D341Med (cell line): ENCODE measurements at regions not wholly inside any gene's neighbourhood (a gene's known extent, or its start where the extent isn't known, plus 50 kb on each side); places are given as distances from the start of the nearest gene placed in this dataset.

Experiments
- DNase-seq: peaks from one replicate; pipeline ENCODE4 v3.0.0; 2012; ENCODE audit warnings: low spot score

DNA sequence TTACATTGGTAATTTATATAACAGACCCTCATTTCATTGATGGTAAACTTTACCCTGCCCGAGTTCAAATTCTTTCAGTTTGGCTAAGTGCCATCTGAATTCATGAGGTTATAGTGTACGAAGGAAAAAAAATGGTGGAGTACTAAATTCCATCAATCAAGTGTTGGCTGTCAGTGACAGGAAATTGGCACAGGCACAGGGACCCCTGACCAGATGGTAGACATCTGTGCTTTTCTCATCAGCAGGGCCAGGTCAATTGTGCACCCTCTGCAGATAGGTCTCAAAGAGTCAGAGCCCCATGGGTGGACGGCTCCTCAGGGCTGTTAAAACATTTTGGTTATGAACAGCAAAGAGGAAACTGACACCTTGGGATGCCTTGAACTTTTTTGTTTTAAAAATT is 439.2 kb downstream of the SETBP1 start:
- DNase-seq: no peak

DNA sequence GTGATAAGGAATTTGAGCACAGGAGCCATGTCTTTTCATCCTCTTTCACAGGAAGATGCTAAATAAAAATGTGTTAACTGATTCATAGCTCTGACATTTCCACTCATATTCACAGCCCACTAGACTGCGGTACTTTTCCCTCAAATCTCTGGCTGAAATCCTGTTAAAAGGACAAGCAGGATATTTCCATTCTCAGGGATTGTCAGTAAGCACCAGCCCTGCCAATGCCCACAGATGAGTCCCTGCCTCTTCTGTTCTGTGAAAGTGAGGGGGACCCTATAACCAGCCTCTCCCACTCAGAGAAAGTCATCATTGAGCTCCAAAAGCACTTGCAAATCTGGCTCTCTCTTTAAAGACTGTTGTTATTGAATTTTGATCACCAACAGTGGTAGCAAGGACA is 440.5 kb downstream of the SETBP1 start:
- DNase-seq: no peak

DNA sequence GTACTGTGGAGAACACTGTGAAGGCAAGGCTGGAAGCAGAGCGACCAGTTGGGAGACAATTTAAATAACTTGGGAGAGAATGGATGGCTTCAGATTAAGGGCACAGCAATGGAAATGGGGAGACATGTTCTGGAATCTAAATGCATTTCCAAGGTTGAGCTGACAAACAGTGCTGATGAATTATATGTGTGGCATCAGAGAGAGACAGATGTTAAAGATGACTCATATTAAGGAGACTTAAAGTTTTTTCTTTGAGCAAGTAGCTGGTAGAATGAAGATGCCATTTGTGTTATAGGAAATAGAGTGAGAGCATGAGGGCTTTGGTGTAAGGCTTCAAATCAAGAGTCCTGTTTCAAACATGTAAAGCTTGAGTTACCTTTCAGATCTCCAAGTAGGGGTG is 441.8 kb downstream of the SETBP1 start:
- DNase-seq: no peak

DNA sequence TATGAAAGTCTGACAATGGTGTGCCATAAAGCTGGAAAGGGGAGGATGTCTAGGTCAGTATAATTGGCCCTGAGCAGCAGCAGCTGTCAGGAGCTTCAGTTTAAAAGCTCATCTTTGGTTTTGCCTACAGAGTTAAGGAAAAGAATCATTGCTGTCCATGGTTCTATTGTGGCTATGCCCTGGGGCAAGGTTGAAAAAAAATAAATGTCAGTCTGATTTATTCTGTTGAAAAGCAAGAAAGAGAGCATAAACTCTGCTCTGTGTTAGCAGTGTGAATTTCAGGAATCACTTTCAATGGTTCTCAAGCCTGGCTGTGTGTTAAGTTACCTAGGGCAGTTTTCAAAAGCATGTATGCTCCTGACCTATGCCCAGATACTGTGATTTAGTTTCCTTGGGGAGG is 446.7 kb downstream of the SETBP1 start:
- no peak for DNase-seq

DNA sequence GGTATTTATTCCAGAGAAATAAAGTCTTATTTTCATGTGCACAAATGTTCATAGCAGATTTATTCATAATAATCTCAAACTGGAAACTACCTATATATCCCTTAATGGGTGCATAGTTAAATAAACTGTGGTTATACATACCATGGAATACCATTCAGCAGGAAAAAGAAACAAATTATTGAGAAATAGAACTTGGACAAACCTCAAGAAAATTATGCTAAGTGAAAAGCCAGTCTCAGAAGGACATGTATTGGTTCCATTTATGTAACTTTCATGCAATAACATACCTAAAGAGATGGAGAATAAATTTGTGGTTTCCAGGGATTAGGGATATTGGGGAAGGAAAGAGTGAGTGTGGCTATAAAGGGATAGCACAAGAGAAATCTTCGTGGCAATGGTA is 452.6 kb downstream of the SETBP1 start:
- no peak for DNase-seq

DNA sequence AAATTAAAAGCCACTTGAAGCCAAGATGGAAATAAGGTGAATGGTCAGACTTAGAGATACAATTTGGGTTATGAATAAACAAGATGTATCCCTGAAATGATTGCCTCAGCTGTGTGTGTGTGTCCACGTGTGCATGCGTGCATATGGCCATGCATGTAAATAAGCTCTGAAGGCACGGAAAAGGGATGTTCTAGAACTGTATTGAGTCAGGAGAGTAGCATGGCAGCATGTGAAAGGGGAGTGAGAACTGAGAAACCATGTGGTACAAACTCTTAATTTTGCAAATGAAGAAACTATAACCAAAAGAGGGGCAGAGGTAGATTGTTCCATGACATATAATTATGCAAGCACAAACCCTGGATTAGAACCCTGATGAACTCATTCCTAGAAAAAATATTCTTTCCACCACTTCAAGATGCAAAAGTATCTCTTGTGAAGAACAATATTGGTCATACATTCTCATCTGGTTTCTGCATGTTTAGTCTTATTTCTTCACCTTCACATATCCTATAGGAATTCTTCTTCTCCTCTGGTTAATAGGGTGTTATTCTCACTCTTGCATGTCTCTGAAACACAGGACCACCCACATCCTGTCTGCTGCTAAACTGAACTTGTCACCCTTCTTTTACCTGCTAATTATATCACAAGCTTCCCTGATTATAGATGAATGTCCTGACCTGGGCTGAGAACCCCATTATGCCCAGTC is 455.8 kb downstream of the SETBP1 start:
- DNase-seq: no peak

DNA sequence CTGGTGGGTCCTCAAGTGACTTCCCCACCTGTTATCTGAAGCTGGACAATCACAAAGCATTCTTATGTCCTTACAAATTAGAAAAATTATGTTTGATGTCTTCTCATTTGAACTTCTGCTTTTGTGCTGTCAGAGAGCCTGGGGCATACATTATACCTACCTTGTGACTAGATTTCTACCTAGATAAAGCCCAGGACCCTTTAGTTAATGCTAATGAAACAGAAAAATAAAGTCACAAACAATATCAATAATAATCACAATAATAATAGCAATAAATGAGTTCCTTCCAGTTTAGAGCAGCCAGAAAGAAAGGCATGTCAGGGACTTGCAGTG is 456.4 kb downstream of the SETBP1 start:
- DNase-seq: no peak

DNA sequence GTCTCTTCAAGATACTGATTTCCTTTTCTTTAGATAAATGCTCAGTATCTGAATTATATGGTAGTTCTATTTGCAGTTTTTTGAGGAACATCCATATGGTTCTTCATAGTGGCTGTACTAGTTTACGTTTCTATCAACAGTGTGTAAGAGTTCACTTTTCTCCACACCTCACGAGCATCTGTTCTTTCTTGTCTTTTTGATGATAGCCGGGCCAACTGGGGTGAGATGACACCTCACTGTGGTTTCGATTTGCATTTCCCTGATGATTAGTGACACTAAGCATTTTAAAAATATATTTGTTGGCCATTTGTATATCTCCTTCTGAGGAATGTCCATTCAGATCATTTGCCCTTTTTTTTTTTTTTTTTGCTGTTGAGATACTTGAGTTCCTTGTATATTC is 458.8 kb downstream of the SETBP1 start:
- no peak for DNase-seq

DNA sequence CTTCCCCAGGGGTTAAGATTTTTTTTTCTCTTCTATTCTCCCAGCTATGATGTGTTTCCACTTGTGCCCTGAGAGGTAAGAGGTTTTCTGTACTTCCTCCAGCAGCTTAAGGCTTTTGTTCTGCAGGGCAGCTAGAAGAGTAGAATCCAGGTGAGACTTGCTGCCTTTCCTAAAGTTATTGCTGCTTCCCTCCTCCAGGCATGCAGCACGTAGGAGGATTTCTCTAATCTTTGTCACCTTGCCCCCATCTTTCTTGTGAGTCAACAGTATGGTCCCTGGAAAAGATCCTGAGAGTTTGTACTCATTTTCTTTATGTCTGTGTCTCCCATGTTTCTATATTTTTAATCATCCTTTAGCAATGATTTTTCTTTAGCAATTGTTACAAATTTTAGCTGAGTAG is 462.2 kb downstream of the SETBP1 start:
- DNase-seq: no peak

DNA sequence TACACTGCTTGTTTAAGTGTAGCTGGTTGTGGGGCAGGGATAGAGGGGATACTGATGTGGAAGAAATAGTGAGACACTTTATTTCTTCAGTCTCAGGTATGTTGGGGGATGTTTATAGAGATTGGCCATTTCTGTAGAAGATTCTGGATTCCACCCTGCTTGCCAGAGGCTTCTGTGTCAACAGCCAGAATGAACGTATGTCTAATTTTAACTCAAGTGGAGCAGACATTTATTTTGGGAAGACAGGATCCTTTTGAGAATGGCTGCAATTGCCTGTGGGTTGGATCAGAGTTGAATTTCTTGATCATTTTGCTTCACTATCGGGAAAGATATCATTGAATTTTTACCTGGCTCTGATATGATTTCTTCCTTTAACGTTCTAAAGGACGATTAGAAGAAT is 465.6 kb upstream of the SLC14A2 start:
- DNase-seq: no peak

DNA sequence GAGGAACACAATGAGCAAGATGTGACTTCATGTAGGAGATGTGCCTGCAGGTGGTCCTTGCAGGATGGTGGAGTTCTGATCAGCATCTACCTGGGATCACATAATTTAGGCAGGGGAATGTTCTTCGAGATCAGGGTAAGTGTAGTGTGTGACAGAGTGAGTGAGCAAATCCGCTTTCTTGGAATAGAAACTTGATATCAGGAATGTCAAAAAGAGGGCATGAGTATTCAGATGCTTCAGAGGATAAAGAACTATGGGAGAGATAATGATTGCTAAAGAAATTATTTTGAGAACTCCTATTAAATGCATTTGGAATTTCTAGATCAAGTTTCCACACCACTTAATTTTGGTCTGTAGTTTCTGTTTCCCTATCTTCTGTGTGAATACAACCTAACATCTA is 463.6 kb upstream of the SLC14A2 start:
- no peak for DNase-seq

DNA sequence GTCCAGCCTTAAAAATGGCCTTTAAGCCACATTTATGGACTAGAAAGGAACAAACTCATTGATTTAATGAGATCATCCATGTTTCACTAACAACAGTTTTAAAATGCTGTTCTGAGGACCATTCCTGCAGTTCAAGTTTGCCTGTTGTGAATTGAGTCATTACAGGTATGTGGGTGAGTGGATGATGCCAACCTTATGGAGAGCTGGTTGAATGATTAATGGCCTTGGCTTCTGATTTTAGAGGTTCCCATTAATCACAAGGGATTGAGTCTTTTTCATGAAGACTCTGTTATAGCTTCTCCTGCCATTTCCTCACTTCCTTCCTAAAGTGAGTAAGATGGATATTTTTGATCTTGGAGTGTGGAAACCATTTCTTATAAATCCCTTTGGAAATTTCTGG is 459.8 kb upstream of the SLC14A2 start:
- no peak for DNase-seq

DNA sequence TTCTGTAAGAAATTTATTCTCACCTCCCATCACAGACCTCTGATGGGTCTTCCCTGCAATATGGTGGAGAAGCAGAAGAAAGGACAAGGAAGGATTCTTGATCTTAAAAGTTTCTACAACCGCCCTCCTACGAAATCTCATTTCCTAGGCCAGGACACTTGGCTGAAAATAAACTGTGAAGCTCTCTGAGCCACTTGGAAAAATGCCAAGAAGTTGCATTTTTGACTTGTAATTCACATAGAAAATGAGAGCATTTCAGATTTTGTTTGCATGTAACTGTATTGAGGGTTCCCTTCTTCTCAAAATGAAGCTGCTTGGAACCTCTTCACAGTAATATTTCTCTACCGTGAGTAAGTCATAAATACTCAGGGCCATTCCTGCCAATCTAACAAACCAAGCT is 458.3 kb upstream of the SLC14A2 start:
- no peak for DNase-seq

DNA sequence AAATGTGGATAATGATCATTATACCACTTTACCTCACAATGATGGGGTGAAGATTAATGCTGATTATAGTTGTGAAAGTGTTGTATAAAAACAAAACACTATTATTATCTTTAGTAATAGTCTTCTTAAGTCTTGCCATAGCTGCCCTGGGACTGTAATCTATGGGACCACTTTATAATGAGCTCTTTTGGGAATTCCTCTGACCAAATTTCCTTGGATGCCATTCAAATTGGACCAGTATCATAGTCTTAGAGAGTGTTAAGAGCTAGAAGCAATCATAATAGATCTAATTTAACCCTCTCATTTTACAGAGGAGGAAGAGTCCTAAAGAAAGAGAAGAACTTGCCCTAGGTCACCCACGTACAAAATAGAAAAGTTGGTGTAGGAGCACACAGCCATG is 457.7 kb upstream of the SLC14A2 start:
- no peak for DNase-seq

DNA sequence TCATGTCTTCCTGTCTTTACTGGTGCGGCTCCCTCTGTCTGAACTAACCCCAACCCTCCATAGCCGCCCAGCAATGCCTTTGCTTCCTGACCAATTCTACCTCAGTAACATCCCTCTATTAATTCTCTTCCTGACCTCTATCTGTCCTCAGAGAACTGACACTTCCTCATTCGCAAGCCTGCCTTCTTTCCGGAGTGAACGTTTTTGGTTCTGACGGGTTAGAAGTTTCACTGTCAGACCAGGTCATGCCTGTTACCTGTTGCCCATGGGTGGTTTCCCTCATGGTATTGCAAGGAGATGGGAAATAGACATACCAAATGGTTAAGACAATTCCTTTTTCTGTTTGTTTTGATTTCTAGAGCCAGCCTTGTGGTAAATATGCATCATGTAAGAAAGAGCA is 453.4 kb upstream of the SLC14A2 start:
- DNase-seq: no peak

DNA sequence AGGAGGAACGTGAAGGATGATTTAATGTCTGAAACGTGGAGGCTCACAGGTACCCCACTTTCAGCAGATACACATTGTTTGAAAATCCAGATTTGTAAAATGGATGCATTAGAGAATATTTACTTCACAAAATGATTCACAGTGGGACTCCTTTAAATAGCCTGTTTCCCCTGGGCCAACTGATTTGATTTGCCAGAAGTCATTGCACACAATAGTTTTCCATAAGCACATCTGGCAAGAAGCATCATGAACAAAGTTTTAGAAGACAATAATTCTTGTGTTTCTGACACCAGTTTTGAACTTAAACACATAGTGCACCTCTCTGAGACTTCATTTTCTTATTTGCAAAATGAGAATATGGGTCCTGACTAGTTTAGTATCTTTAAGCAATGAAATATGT is 451.4 kb upstream of the SLC14A2 start:
- no peak for DNase-seq

DNA sequence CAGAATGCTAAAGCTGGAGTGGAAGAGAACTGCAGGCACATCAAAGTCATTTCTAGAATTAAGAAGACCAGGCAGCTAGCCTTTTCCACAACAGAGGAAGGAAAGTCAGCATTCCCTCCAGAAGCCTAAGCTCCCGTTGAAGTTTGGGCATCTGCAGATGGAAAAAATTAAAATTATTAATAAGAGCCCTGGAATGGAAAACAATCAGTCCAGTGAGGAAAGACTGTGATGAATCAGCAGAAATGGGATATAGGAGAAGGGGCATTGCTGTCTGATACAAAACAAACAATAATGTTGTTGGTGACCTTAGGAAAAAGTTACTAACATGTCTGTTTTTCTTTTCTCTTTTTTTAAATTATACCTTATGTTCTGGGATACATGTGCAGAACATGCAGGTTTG is 450.7 kb upstream of the SLC14A2 start:
- DNase-seq: no peak

DNA sequence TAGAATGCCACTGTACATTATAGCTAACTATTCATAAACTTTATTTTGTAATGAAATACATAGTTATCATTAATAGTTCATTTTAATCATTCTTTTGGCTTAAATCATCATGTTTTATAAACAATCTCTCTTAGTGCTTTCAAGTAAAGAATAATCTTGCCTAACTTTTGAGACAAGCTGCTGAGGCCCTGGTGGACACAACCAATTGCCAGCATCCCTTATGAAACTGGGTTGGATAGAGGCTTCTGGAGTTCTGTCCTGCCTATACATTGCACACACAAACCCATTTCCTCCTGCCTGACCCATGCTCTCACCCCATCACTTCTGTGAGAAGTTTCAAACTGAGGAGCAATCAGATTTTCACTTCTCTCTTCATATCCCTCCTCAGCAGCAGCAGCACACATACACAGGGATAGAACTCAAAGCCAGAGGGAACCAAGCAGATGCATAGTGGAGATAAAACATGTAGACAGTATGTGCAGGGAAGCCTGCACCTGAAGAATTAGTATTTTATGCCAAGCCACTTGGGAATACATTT is 450.0 kb upstream of the SLC14A2 start:
- DNase-seq: no peak

DNA sequence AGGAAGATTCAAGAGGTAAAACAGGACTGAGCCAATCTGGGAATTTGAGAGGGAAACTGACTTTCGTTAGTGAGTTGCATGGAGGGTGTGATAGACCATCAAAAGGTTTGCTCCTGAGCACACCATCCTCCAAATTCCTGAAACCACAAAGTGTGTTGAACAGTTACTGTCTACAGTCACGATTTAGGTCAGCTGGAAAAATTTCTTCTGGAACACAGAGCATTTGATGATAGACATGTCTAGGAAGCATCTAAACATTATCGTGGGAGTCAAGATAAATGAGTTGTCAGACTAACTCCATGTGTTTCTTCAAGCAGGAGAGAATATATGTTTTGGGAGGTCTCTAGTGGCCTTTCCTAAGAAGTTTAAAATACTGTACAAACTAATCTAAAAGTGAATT is 449.4 kb upstream of the SLC14A2 start:
- DNase-seq: no peak

DNA sequence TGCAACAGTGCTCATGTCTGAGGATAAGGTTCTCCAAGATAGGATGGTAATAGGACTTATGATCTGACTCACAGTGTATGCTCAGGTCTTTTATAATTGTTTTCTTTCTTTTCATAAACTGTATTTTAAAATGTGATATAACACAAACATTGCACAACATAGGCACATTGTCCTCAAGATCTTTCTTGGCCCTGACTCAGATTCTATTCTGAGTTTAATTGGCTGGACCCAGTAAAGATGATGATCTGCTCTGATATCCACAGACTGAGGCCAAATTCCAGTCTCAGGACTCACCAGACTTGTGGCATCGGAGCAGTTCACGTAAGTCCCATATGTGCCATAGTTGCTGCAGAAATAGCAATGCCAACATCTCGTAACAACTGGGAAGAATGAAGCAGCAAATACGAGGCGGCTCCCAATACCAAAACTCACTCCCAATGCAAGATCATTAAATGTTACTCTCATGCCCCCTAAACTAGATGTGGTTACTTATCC is 448.9 kb upstream of the SLC14A2 start:
- DNase-seq: no peak

DNA sequence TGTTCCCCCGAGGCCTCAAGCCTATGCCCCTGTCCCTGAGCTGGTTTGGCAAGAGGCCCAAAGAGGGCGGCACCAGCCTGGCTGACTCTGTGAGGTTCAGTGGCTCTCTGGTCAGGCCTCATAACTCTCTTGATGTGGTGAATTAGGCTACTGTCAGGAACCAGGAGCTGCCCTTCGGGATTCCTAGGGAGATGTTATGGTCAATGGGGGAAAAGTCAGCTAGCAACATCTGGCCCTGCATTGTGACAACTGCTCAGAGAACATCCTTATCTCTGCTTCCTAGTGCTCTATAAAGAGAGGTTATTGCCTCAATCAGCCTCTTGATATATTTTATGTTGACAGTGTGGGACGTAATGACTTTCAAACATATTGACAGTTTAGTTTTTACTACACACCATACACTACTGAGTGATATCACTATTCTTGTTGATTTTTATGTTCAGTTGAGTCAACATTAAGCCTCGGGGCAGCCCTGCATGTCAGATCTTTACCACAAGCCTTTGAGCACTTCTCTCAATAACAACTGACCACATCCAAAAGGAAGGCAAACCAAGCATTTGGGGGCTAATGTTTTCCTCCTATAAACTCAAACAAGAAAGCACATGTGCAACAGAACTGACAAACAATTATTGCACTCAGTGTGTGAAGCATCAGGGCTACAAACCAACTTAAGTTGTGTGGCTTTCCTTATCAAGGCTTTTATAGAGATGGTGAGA is 448.3 kb upstream of the SLC14A2 start:
- DNase-seq: no peak

DNA sequence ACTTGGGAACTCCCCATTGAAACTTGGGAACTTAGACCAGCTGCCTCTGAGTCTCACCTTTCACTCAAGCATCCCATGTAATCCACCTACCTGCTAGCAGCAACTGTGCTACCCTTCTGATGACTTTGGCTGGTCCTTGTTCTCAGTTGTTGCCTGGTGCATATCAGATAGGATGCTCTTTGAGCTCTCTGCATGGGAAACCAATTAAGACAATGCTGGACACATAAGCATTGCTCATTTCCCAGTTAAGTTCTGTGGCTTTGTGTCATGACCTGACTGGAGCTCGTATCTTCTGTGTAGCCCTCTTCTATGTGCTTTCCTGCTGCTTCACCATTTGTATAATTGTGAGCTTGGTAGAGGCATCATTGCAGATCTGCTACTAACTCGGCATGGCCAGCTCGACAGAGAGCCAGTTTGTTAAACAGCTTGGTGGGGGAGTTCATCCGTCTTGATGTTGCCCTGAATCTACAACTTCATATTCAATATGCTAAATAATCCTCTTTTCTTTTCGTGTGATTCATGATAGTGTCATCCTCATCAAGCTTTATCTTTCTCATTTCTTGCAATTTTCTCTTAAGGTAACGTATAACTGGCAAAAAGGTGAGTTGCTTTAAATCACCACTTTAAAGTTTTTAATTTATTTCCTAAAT is 447.5 kb upstream of the SLC14A2 start:
- no peak for DNase-seq

DNA sequence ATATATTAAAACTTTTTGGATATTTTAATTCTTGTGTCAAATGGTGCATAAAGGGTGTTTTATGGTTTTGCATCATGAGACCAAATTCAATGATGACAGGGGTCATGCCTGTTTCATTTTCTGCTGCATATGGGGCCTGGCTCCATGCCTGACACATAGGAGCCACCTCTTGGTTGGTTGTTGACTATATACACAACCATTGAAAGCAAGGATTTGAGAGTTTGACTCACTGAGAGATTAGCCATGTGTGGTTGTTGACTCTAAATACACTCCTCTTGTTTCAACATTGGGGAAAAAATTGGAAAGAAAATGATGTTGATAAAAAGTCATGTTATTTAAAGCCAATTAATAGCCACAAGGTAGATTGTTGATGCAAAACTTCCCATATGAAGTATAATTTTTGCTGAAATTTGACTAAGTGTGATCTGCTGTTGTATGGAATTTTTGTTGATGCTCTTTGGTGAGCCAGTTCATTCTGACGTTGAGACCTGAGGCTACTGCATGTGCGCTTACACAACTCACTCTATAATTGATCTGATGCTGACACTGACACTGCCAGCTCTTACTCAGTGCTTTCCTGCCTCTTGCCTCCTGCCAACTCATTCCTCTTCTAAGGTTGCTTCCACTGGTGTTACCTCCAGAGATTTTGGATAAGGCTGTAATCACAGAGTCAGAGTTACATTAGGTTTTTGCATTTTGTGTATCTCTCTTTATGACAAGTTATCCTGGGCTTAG is 446.2 kb upstream of the SLC14A2 start:
- no peak for DNase-seq
